HEK293 (cell line): ENCODE measurements at regions not wholly inside any gene's neighbourhood (a gene's known extent, or its start where the extent isn't known, plus 50 kb on each side); places are given as distances from the start of the nearest gene placed in this dataset.

ENCODE experiments used
- CTCF ChIA-PET: fragments of 350-600 bp; formaldehyde crosslinking; extraction: SDS; loops from one replicate; lab custom pipeline; 2021; ENCODE audit warnings: antibody characterized with exemption; lab: Yijun Ruan, JAX
- POLR2A ChIA-PET: fragments of 300-600 bp; formaldehyde crosslinking; extraction: SDS; loops from one replicate; lab custom pipeline; 2020; ENCODE audit warnings: antibody characterized with exemption, inconsistent platforms; lab: Yijun Ruan, JAX
- H3K27ac ChIP-seq: fragments of 200-500 bp; sonication (Bioruptor generic); 2 replicates; pipeline ENCODE4 v1.5.1; 2014; ENCODE audit warnings: low read depth, low read length, control low read depth, inconsistent platforms; ENCODE audit errors: extremely low read depth
- H3K36me3 ChIP-seq, 2 experiments: fragments of 200-500 bp in 1 of 2; sonication (Bioruptor generic) in 1 of 2; 1 replicate in 1 of 2; 2 replicates in 1 of 2; pipeline ENCODE4 v1.5.1; 2014 to 2017; ENCODE audit warnings: inconsistent platforms in 2 of 2, low read length in 2 of 2; ENCODE audit not compliant: control insufficient read depth in 2 of 2, insufficient read depth in 1 of 2
- H3K4me1 ChIP-seq: fragments of 200-500 bp; sonication (Bioruptor generic); 2 replicates; pipeline ENCODE4 v1.5.1; 2014; ENCODE audit warnings: mild to moderate bottlenecking, low read length, inconsistent platforms; ENCODE audit not compliant: control insufficient read depth, insufficient read depth
- H3K4me3 ChIP-seq: 2 replicates; pipeline ENCODE4 v1.5.1; 2011; ENCODE audit warnings: low read depth, mild to moderate bottlenecking, control low read depth, low read length, moderate library complexity
- H3K9me3 ChIP-seq: fragments of 200-500 bp; sonication (Bioruptor generic); 2 replicates; pipeline ENCODE4 v1.5.1; 2014; ENCODE audit warnings: low read depth, low read length, inconsistent platforms; ENCODE audit not compliant: control insufficient read depth, insufficient read depth
- BCL11B ChIP-seq: fragments of 450-650 bp; formaldehyde crosslinking; IDR thresholded peaks from 2 replicates; pipeline ENCODE4 v1.5.1; 2016; ENCODE audit warnings: low read depth, missing biosample characterization, missing genetic modification characterization
- FEZF1 ChIP-seq: fragments of 450-650 bp; formaldehyde crosslinking; IDR thresholded peaks from 2 replicates; pipeline ENCODE4 v1.5.1; 2016; ENCODE audit warnings: missing biosample characterization, missing genetic modification characterization
- INSM2 ChIP-seq: fragments of 450-650 bp; formaldehyde crosslinking; IDR thresholded peaks from 2 replicates; pipeline ENCODE4 v1.5.1; 2016; ENCODE audit warnings: missing biosample characterization, missing genetic modification characterization
- MEIS1 ChIP-seq: sonication (generic); formaldehyde crosslinking; IDR thresholded peaks from 2 replicates; pipeline ENCODE4 v1.8.1; 2022; ENCODE audit warnings: missing genetic modification reagents, mild to moderate bottlenecking, borderline replicate concordance
- REPIN1 ChIP-seq: fragments of 450-650 bp; formaldehyde crosslinking; IDR thresholded peaks from 2 replicates; pipeline ENCODE4 v1.5.1; 2017; ENCODE audit warnings: missing biosample characterization, missing genetic modification characterization, low read depth
- SALL2 ChIP-seq: fragments of 450-650 bp; formaldehyde crosslinking; IDR thresholded peaks from 2 replicates; pipeline ENCODE4 v1.5.0; 2017; ENCODE audit warnings: missing biosample characterization, mild to moderate bottlenecking, missing genetic modification characterization, borderline replicate concordance
- SP3 ChIP-seq: fragments of 450-650 bp; formaldehyde crosslinking; IDR thresholded peaks from 2 replicates; pipeline ENCODE4 v1.5.1; 2016; ENCODE audit warnings: missing biosample characterization, missing genetic modification characterization
- TRIM28 ChIP-seq: IDR thresholded peaks from 2 replicates; pipeline ENCODE4 v1.6.1; 2011; ENCODE audit warnings: low read length, control low read depth, borderline replicate concordance
- YY2 ChIP-seq: fragments of 450-650 bp; formaldehyde crosslinking; IDR thresholded peaks from 2 replicates; pipeline ENCODE4 v1.5.1; 2016; ENCODE audit warnings: missing biosample characterization, missing genetic modification characterization
- ZBTB10 ChIP-seq: fragments of 450-650 bp; formaldehyde crosslinking; IDR thresholded peaks from 2 replicates; pipeline ENCODE4 v1.5.1; 2016; ENCODE audit warnings: missing biosample characterization, missing genetic modification characterization
- ZBTB17 ChIP-seq: fragments of 450-650 bp; formaldehyde crosslinking; IDR thresholded peaks from 2 replicates; pipeline ENCODE4 v1.5.1; 2016; ENCODE audit warnings: missing biosample characterization, missing genetic modification characterization
- ZBTB44 ChIP-seq: fragments of 450-650 bp; IDR thresholded peaks from 2 replicates; pipeline ENCODE4 v1.5.1; 2018; ENCODE audit warnings: missing biosample characterization, mild to moderate bottlenecking, missing genetic modification characterization
- ZBTB8A ChIP-seq: fragments of 450-650 bp; formaldehyde crosslinking; IDR thresholded peaks from 2 replicates; pipeline ENCODE4 v1.5.1; 2016; ENCODE audit warnings: missing biosample characterization, missing genetic modification characterization
- ZNF157 ChIP-seq: fragments of 450-650 bp; formaldehyde crosslinking; IDR thresholded peaks from 2 replicates; pipeline ENCODE4 v1.5.1; 2016; ENCODE audit warnings: missing biosample characterization, missing genetic modification characterization
- ZNF174 ChIP-seq: fragments of 450-650 bp; formaldehyde crosslinking; IDR thresholded peaks from 2 replicates; pipeline ENCODE4 v1.5.0; 2017; ENCODE audit warnings: missing biosample characterization, mild to moderate bottlenecking, missing genetic modification characterization
- ZNF202 ChIP-seq: fragments of 450-650 bp; formaldehyde crosslinking; IDR thresholded peaks from 2 replicates; pipeline ENCODE4 v1.5.1; 2016; ENCODE audit warnings: missing biosample characterization, missing genetic modification characterization, borderline replicate concordance
- ZNF324 ChIP-seq: fragments of 450-650 bp; formaldehyde crosslinking; IDR thresholded peaks from 2 replicates; pipeline ENCODE4 v1.5.1; 2016; ENCODE audit warnings: missing biosample characterization, missing genetic modification characterization
- ZNF37A ChIP-seq: fragments of 450-650 bp; IDR thresholded peaks from 2 replicates; pipeline ENCODE4 v1.5.1; 2018; ENCODE audit warnings: missing biosample characterization, missing genetic modification characterization
- ZNF391 ChIP-seq: fragments of 450-650 bp; formaldehyde crosslinking; IDR thresholded peaks from 2 replicates; pipeline ENCODE4 v1.5.1; 2016; ENCODE audit warnings: low read depth, missing biosample characterization, missing genetic modification characterization, borderline replicate concordance
- ZNF394 ChIP-seq: fragments of 450-650 bp; formaldehyde crosslinking; IDR thresholded peaks from 2 replicates; pipeline ENCODE4 v1.5.1; 2016; ENCODE audit warnings: missing biosample characterization, missing genetic modification characterization, mild to moderate bottlenecking, moderate library complexity, borderline replicate concordance
- ZNF416 ChIP-seq: fragments of 450-650 bp; formaldehyde crosslinking; IDR thresholded peaks from 2 replicates; pipeline ENCODE4 v1.5.1; 2016; ENCODE audit warnings: missing biosample characterization, missing genetic modification characterization
- ZNF596 ChIP-seq: fragments of 450-650 bp; IDR thresholded peaks from 2 replicates; pipeline ENCODE4 v1.5.0; 2018; ENCODE audit warnings: missing biosample characterization, mild to moderate bottlenecking, missing genetic modification characterization, moderate library complexity
- ZNF600 ChIP-seq: fragments of 450-650 bp; formaldehyde crosslinking; IDR thresholded peaks from 2 replicates; pipeline ENCODE4 v1.5.1; 2016; ENCODE audit warnings: missing biosample characterization, missing genetic modification characterization
- ZNF626 ChIP-seq: fragments of 450-650 bp; sonication (Bioruptor Pico); formaldehyde crosslinking; IDR thresholded peaks from 2 replicates; pipeline ENCODE4 v1.5.1; 2018; ENCODE audit warnings: missing biosample characterization, missing genetic modification characterization, inconsistent platforms
- ZNF707 ChIP-seq: fragments of 450-650 bp; formaldehyde crosslinking; IDR thresholded peaks from 2 replicates; pipeline ENCODE4 v1.5.1; 2016; ENCODE audit warnings: missing biosample characterization, missing genetic modification characterization
- ZNF777 ChIP-seq: fragments of 450-650 bp; formaldehyde crosslinking; IDR thresholded peaks from 2 replicates; pipeline ENCODE4 v1.5.1; 2017; ENCODE audit warnings: missing biosample characterization, missing genetic modification characterization, borderline replicate concordance
- ZNF791 ChIP-seq: fragments of 450-650 bp; formaldehyde crosslinking; IDR thresholded peaks from 2 replicates; pipeline ENCODE4 v1.5.1; 2016; ENCODE audit warnings: missing biosample characterization, missing genetic modification characterization
- ZSCAN18 ChIP-seq: fragments of 450-650 bp; formaldehyde crosslinking; IDR thresholded peaks from 2 replicates; pipeline ENCODE4 v1.5.1; 2016; ENCODE audit warnings: missing biosample characterization, missing genetic modification characterization

- TF ChIP-seq ZNF626 (tag by site-specific recombination) = no peak
- no peak for TF ChIP-seq ZNF600 (tag by site-specific recombination)
- no peak for TF ChIP-seq TRIM28
- no peak for TF ChIP-seq BCL11B
- no peak for TF ChIP-seq SP3 (tag by site-specific recombination)
- no peak for TF ChIP-seq ZNF416
- TF ChIP-seq ZBTB8A (tag by site-specific recombination) = no peak
- TF ChIP-seq SALL2 = no peak
- no peak for TF ChIP-seq REPIN1
- TF ChIP-seq YY2 (tag by site-specific recombination) = no peak
- TF ChIP-seq ZNF707 (tag by site-specific recombination) = no peak
- no peak for TF ChIP-seq ZNF202
- TF ChIP-seq MEIS1 (CRISPR knock-in tag) = no peak
Observed at GRCh38 chr10:21100190-21100589, 203.1 kb upstream of the NEBL start (continued).

- H3K36me3 ChIP-seq = no peaks in the 10 kb centered on the region
- no peaks in the 10 kb centered on the region for H3K9me3 ChIP-seq
- no peak overlapping the region for H3K4me3 ChIP-seq
- no peak overlapping the region for H3K27ac ChIP-seq
- CTCF ChIA-PET = interaction anchor here (0.6 kb wide), 1 partner anchor 466 kb away, joined by 4 read pairs; no protein-coding TSS in a partner anchor
- no peaks in the 10 kb centered on the region; the same call in 1 of the 2 replicates for H3K4me1 ChIP-seq
- TF ChIP-seq ZNF391 (tag by site-specific recombination) = no peak
- TF ChIP-seq ZNF394 (tag by site-specific recombination) = no peak
- no peak for TF ChIP-seq ZBTB44 (tag by site-specific recombination)
- TF ChIP-seq FEZF1 (tag by site-specific recombination) = no peak
- TF ChIP-seq ZNF174 (tag by site-specific recombination) = no peak
- TF ChIP-seq ZNF791 (tag by site-specific recombination) = no peak
- no peak for TF ChIP-seq ZSCAN18 (tag by site-specific recombination)
- TF ChIP-seq ZNF37A (tag by site-specific recombination) = no peak
- TF ChIP-seq ZBTB17 = no peak
- POLR2A ChIA-PET = no interaction called here
Observed at GRCh38 chr10:21099291-21100062, 202.4 kb upstream of the NEBL start.

GRCh38 chr10:21097926-21098355, 200.8 kb upstream of the NEBL start:
- CTCF ChIA-PET = interaction anchor here (1.2 to 1.7 kb wide), 2 partner anchors 18 to 20 kb away, joined by 4 to 6 read pairs; no protein-coding TSS in a partner anchor
- Histone ChIP-seq H3K27ac (no peak overlapping the region), H3K4me3 (no peak overlapping the region), H3K4me1 (no peaks in the 10 kb centered on the region; the same call in 1 of the 2 replicates), H3K36me3 (no peaks in the 10 kb centered on the region), H3K9me3 (no peaks in the 10 kb centered on the region)
- POLR2A ChIA-PET = no interaction called here
- TF ChIP-seq ZNF596 (tag by site-specific recombination) (no peak), ZNF157 (tag by site-specific recombination) (0 out of 2 replicates have a peak, but pooled peaks have one; percentile 41), ZNF777 (no peak), INSM2 (tag by site-specific recombination) (no peak), ZNF324 (tag by site-specific recombination) (no peak), ZBTB10 (tag by site-specific recombination) (0 out of 2 replicates have a peak, but pooled peaks have one; percentile 12)
